DOHH2 (cell line): ENCODE measurements at regions not wholly inside any gene's neighbourhood (a gene's known extent, or its start where the extent isn't known, plus 50 kb on each side); places are given as distances from the start of the nearest gene placed in this dataset.

Experiments
- CTCF ChIP-seq: fragments of 200-600 bp; sonication (generic); IDR thresholded peaks from one replicate; pipeline ENCODE4 v1.5.1; 2014; ENCODE audit warnings: antibody characterized with exemption, mild to moderate bottlenecking, low read depth, low read length; ENCODE audit not compliant: poor library complexity, severe bottlenecking
- EZH2phosphoT487 ChIP-seq: fragments of 200-600 bp; sonication (generic); IDR thresholded peaks from 2 replicates; pipeline ENCODE4 v1.6.1; 2017; ENCODE audit warnings: borderline replicate concordance, mild to moderate bottlenecking, antibody characterized with exemption, low read length, moderate library complexity, mixed read lengths

- no peak for TF ChIP-seq EZH2phosphoT487
- no peak for TF ChIP-seq CTCF
Observed at GRCh38 chr3:20935791-20936190, 749.8 kb upstream of the SGO1 start.
